GM21723 (cell line): ENCODE measurements at regions not wholly inside any gene's neighbourhood (a gene's known extent, or its start where the extent isn't known, plus 50 kb on each side); places are given as distances from the start of the nearest gene placed in this dataset.

Experiments
- ATAC-seq: cut with Tn5 transposase; IDR thresholded peaks from one replicate; pipeline ENCODE4 v1.9.1; 2021; ENCODE audit warnings: mild to moderate bottlenecking, moderate library complexity; ENCODE audit not compliant: unreplicated experiment

- no peak for ATAC-seq
Measured at GRCh38 chr10:4691301-4691700, 134.7 kb upstream of the AKR1E2 start.

DNA sequence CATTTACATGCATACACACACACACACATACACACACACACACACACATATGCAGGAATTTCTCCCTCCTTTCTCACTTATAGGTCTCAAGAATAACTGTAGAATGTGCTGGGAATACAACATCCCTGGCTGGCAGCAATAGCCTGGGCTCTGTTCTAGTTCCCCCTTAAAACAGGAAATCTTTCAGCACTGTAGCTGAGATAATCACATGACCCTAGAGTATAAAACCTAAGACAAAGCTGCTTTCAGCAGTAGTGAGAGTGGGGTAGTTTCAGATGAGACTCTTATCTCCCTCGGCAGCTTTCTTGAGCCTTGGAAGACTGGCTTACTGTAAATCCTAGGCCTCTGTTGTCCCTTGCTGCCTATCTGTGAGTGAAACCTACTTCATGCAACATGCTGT, 137.4 kb upstream of the AKR1E2 start:
- ATAC-seq: no peak

DNA sequence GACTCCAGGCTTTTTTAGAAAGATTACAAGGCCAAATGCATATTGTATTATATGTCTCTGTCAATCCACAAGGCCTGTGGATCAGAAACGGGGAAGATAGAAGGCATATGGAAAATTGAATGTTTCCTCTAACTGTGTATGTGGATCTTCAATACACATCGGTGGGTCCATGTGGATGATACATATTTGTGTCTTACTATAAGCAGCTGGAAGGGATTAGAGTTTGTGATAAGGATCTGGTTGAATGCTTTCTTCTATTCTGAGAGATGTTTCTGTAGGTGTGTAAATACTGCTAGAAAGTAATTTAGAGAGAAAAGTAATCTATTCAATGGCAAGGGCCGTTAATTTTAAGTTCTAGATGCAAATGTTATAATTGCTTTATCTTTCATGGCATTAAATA, 137.8 kb upstream of the AKR1E2 start:
- no peak for ATAC-seq

DNA sequence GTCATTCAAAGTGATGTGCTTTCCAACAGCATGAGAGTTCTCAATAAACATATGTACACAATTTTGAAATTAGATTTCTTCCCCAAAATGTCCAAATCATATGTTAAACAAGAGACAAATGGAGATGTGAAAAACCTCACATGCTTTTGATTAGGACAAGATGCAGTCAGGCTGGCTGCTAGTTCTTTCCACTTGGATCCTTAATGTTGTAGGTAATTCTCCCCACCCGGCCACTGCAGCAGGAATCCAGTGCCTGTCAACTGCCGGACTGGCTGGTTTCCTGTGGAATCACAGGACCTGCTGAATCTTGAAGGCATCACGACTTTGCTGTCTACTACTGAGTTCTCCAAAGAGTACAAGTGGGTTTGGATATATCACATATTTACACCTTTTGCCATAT, 138.6 kb upstream of the AKR1E2 start:
- no peak for ATAC-seq

GRCh38 chr10:4686644-4686996, 139.4 kb upstream of the AKR1E2 start:
- ATAC-seq: no peak

DNA sequence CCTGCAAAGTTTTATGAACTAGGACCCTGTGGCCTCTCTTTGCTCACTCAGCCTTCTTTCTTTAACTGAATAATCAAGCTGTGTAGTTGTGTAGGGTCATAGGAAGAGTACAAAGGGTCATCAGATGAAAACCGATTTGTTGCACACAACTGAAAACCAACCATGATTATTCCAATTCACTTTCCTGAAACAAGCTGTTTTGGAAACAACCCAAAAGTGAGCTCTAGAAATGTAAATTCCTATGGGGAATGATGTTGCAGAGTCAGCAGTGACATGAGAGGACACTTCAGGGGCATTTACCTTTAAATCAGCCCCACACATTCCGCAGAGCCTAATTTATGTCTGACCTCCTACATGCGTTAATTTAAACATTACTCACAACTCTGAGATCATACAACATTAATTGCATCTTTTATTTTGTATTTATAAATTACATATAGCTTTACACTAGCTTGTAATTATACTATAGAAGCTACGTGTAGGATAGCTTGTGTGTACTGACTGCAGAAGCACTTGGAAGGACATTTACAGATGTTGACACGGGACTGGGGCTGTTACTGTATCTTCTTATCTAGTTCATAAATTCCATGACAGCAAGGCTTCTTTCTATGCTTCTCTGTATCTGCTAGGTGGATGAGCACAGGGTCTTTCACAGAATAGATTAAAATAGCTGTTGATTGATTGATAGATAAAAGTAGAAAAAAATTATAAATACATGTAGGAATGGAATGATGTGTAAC, 139.9 kb upstream of the AKR1E2 start:
- no peak for ATAC-seq

DNA sequence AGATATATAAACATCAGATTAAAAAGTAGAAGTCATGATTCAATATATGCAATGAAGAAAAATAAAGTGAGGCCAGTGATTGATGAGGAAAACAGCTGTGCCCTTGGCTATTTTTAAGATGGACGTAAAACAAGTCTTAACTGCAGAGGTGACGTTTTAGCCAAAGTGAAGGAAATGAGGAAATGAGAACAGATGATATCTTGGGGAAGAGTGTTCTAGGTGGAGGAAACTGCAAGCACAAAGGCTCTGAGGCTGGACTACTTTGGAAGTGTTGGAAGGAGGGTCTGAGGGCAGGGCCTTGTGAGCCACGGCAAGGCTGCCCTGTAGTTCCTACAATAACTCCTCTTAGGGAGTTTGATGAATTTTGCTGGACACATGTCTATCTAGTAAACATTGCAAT, 140.5 kb upstream of the AKR1E2 start:
- no peak for ATAC-seq

GRCh38 chr10:4684434-4684833, 141.6 kb upstream of the AKR1E2 start:
- no peak for ATAC-seq

GRCh38 chr10:4683838-4684237, 142.2 kb upstream of the AKR1E2 start:
- ATAC-seq: no peak

DNA sequence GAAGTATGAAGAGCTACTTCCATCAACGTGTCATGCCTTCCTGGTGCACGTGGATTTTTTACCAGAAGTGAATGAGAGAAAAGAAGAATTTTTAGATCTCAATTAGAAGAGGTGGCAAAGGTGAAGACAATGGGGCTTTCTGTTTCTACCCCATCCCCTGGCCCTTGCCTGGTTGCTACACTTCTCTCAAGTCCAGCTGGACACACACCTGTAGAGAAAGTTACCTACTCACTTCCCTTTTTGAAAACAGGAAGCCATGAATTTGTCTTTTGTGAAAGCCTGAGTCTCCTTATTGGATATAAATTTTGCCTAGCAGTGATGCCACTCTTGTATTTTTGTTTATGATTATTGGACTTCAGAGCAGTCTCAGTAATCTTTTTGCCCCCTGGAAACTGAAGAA, 142.9 kb upstream of the AKR1E2 start:
- ATAC-seq: no peak

GRCh38 chr10:4678951-4679671, 146.9 kb upstream of the AKR1E2 start:
- ATAC-seq: no peak

DNA sequence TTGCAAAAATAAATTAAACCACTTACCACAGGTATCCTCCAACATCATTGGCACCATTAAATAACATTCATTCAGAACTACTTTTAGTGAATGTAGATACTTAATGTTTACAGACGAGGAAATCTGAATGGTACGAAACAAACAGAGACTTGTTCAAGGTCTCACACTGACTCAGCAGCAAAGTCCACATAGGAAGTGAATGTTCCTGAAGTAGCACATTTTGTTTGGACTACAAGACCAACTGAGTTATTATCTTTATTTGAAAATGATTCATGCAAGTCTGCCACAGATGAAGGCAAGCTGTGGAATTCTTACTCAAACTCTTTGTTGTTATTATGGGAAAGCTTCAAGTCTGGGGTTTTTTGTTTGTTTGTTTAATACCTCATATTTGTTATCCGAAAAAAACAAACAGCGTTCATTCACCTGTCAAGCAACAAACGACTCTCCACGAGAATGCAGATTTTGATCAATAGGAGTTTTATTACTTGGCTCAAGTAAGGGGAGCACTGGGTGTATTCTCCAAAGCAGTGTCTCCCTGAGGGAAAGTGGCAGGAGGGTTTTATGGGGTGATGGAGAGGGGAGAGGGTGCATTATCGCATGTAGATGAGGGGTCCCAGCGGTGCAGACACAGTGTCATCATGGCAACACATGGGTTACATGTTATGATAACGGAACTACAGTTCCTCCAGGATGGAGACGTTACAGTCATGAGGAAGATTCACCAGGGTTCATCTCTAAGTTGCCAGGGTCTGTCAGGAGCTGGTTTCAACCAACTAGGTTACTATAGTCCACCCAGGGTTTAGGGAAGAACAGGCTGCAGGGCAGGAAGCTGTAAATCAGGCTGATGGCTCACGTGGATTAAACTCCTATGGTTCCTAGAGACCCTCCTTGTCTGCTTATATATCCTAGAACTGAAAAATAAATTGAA, 147.7 kb upstream of the AKR1E2 start:
- ATAC-seq: no peak

DNA sequence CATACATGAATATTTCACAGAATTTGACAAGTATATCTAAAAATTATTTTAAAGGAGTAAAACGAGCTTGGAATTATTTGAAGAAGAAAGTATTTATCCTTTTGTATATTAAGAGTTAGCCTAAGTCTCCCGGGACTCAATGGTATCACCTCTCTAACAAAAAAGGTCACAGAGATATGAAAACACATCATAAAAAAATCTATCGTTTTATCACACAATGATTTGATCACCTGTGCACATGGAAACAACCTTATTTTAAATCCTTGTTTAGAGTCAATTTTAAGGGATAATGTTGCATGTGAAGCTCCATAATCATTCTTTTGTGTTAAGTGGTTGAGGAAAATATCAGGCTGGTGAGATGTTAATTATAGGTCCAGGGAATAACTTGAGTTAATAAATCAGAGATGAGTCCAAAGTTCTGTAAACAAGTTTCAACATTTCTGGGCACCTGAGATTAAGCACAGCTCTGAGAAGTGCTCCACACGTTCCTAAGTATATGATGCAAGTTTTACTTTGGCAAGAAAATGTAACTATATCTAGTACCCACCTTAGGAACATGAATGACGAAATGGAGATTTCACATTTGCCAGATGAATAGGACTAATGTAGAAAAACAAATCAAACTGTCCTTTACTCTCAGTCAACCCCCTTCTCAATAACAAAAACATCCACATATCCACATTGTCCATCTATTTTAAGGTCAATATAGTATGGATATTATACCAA, 148.5 kb upstream of the AKR1E2 start:
- ATAC-seq: no peak

DNA sequence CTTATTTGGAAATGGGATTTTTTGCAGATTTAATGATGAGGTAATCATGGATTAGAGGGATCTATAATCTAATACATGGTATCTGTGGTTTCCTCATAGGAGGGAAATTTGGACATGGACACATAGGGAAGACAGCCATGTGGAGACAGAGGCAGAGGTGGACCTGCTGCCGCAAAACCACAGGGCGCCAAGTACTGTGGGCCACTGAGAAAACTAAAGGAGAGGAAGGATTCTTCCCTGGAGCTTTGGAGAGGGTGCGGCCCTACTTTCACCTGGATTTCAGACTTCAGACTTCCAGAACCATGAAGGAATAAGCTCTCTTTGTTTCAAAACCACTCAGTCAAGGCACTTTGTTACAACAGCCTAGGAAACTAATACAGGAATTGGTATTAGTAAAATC, 149.4 kb upstream of the AKR1E2 start:
- ATAC-seq: no peak

- ATAC-seq: no peak
Measured at GRCh38 chr10:4675808-4676207, 150.2 kb upstream of the AKR1E2 start.

GRCh38 chr10:4673279-4674040, 152.5 kb upstream of the AKR1E2 start:
- no peak for ATAC-seq

- no peak for ATAC-seq
Measured at GRCh38 chr10:4672201-4672600, 153.8 kb upstream of the AKR1E2 start.

DNA sequence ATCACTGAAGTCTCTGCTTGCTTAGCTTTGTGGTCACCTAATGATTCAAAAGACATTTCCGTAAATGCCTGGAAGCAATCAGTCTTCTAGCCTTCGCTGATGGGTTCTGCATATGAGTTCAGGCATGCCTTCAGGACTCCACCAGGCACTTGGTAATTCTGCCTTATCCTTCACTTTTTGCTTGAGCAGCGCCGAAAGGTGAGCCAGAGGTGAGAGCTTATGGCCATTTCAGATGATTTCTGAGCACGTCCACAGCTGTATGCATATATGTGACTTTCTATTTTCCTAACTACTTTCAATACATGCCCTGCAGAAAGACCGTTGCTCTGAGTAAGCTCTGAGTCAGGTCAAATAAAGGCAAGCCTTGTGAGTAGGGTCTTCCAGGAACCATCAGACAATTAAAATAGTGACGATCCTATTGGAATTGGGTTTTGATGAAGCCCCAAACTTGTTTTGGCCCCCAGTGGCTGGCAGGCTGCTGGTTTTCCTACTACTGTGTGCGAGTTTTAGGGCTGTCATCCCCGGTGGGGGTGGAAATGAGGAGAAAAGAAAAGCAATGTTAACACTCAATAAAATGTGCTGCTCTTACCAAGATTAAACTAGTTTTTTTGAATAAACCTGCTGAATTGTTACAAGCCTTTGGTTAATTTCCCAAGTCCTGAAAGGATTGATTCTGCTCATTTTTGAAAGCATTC, 154.4 kb upstream of the AKR1E2 start:
- ATAC-seq: no peak

GRCh38 chr10:4670737-4671136, 155.3 kb upstream of the AKR1E2 start:
- no peak for ATAC-seq

- ATAC-seq: no peak
Measured at GRCh38 chr10:4669585-4669984, 156.4 kb upstream of the AKR1E2 start.
